ENCODE measurements at regions not wholly inside any gene's neighbourhood (a gene's known extent, or its start where the extent isn't known, plus 50 kb on each side); places are given as distances from the start of the nearest gene placed in this dataset.
A peak's percentile ranks its signal among the peaks of the same experiment; 100 is the strongest.
"Not testable (repeated sequence)": the region's sequence is repeated elsewhere in the genome, so short reads cannot be mapped to it uniquely, and the experiment has no call there.

DNA sequence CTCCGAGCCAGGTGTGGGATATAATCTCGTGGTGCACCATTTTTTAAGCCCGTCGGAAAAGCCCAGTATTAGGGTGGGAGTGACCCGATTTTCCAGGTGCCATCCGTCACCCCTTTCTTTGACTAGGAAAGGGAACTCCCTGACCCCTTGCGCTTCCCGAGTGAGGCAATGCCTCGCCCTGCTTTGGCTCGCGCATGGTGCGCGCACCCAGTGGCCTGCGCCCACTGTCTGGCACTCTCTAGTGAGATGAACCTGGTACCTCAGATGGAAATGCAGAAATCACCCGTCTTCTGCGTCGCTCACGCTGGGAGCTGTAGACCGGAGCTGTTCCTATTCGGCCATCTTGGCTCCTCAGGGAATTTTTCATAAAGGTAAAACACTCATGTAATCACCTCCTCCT is 63.9 kb downstream of the RWDD3 start:
- not testable (repeated sequence) for DNase-seq (ENCODE audit: low read depth in 2 of 2)

DNA sequence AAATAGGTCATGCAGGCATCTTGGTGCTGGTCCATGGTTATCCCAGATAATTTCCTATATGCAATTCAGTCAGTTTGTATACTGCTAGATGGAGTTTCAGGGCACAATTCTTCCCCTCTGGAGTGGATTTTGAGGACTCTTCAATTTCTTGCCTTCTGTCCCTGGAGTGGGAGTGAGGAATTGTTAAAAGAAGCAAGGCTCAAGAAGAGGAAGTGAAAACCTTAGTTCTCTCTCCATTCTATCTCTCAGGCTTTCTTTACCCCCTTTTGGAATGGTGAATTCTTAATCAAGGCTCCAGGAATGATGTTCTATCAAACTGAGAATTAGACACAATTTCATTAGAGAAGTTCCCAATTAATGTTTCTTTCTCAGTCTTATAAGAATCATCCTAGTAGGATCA is 67.1 kb downstream of the RWDD3 start:
- no peak for DNase-seq (ENCODE audit: low read depth in 2 of 2)

DNA sequence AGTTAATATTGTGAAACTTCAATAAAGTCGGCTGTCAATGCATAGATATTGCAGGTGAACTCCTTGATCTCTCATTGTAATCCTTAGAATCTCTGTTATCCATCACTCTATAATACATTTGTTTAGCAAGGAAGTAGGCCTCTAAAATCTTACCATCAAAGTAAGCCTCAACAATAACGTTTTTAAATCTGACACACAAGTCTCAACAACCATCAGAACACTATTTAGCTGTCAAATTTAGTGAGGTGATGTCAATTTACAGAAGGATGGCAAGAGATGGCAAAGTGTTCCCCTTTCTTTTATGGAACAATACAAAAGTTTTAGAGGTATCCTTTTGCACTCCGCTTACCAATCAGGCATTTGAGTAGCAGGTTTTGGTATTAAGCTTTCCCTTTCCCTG is 67.6 kb downstream of the RWDD3 start:
- no peak for DNase-seq (ENCODE audit: low read depth in 2 of 2)

DNA sequence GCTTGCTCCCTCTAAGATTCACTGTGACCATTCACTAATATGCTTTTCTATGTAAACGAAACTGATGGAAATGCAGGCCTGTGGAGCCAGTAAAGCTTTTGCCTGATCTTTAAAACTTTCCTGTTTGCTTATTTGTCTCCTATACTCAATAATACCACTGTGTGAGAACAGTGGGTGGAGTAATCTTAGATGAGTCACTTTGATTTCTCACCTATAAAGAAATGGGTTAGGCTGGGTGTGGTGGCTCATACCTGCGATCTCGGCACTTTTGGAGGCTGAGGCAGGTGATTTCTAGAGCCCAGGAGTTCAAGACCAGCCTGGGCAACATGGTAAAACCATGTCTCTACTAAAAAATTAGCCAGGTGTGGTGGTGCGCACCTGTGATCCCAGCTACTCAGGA is 70.8 kb downstream of the RWDD3 start:
- no peak for DNase-seq (ENCODE audit: low read depth in 2 of 2)

DNA sequence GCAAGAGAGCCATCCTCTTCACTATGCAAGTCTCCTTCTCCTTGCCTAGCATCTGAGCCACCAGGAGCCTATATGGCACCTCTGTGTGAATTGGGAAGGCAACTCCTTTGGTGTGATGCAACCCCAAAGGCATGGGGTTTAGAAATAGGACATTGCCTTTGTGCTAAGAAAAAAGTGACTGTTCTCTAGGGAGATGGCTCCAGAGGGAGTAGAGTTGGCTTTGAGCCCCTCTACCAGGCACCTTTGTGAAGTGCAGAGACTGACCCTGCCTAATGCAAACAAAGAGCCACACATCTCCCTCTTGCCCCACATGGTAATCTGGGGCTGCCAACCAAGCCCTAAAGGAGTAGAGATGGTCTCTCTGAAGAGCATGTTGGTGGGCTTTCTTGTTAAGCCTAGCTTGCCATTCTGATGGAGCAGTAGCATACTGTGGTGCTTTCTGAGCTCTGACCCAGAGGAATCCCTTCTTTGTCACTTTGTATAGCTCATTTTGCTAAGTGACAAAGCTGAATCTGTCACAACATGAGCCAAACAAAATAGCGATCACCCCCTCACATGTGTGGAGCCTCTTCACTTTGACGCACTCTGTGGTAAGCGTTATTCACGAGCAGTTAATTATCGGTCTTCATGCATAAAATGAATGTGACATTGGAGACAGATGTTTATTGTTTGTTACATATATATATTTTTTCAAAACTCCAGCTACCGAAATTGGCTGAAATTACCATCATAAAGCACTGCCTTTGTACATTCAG is 74.4 kb downstream of the RWDD3 start:
- DNase-seq (ENCODE audit: low read depth in 2 of 2), result no peak

DNA sequence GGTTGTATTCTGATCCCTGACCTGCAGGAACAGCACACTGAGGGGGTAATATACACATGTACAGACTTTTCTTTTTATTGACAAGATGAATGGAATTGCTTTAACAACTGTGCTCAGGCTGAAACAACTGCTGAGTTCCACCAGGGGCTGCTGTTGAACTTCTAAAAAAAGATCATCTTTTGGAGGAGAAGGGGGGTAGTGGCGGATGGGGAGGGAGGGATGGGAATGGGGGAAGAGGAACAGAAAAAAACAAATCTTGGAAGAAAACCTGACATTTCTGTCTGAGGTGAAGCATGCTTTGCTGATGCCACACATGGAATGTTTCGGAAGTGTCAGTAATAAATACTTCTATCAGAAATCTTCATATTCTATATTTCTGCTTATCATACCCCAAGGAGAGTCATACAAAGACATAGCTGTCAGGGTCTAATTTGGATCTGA is 75.0 kb downstream of the RWDD3 start:
- peak in 1 of 2 donors; percentile 25 for DNase-seq (ENCODE audit: low read depth in 2 of 2)

DNA sequence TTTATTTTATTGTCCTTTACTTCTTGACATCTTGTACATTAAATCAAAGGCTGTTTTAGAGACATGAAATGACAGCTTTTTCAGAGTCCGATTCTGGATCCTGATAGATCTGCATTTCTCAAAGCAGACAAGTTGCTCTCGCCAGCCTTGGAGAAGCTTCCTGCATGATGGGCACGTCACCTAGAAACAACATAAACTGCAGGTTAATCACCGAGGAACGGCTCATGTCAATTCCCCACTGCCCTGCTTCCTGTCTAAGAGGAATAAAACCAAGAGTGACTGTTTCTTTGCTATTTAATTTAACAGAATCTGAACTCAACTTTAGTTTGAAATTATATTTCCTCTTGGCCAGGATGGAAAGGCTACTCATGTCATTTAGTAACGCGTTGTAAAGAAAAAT is 77.0 kb downstream of the RWDD3 start:
- DNase-seq (ENCODE audit: low read depth in 2 of 2), result peak in 1 of 2 donors; percentile 4

DNA sequence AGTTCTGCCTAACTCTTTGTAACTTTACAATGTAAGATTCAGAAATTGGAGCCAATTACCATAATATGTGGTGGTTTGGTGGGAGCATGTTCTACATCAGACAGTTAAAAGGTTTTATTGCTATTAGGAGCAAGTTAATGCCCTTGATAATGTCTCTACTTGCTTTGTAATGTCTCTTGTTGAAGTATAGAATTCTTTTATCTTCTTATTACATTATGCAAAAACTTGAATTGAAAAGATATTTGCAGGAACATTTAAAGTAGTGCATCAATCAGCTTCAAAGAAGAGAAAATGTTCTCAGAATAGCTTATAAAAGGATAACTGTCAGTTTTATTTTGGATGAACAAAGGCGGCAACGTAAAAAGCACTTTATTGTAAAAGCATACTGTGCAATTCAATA is 77.8 kb downstream of the RWDD3 start:
- no peak for DNase-seq (ENCODE audit: low read depth in 2 of 2)

DNA sequence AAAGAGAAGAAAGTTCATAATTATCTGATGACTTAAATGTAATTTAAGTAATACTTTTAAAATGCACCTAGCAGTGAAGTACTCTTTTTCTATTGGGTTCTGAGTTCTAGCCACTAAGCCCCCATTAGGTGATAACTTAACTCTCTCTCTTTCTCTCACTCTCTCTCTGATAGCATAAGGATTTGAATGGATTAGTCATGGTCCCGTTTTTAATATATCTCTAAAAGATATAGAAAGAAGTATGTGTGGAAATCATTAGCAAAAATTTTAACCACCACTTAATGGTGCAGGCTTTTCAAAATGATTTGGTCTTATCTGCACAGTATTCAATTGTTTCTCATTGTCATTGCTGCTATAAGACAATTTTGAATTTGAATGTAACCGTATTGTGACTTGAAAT is 78.2 kb downstream of the RWDD3 start:
- no peak for DNase-seq (ENCODE audit: low read depth in 2 of 2)

DNA sequence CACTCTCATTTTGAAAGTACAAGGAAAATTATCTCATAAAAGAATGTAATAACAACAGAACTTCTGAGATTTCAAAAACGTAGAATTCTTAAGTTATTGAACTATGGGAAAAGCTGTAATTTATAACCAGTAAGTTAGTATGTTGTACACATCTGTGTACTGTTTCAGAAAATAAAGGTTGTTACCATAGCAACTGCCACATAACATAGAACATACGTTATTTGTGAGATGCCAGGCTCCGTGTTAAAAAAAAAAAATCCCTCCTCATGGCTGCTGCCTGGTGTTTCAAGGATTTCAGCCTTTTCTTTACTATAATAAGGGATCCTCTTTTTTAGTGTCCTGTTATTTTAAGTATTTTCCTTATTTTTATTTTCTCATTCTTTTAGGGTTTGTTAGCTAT is 79.5 kb downstream of the RWDD3 start:
- no peak for DNase-seq (ENCODE audit: low read depth in 2 of 2)

DNA sequence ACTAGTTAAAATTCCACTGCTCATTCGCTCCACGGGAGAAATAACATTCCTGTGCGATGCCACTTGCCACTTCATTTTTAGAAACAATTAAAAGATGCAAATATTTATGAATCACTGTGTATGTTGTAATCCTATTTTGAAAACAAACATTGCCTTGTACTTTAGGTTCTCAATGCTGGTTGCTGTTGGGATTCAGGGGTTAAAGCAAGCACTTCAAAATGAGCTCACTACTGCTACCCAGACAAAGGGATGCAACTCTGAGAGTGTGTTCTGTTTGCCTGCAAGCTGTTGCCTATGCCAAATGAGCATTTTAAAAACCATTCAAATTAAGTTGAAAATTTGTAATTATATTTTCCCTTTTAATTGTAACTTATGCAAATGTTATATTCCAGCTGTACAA is 87.5 kb downstream of the RWDD3 start:
- DNase-seq (ENCODE audit: low read depth in 2 of 2), result no peak

DNA sequence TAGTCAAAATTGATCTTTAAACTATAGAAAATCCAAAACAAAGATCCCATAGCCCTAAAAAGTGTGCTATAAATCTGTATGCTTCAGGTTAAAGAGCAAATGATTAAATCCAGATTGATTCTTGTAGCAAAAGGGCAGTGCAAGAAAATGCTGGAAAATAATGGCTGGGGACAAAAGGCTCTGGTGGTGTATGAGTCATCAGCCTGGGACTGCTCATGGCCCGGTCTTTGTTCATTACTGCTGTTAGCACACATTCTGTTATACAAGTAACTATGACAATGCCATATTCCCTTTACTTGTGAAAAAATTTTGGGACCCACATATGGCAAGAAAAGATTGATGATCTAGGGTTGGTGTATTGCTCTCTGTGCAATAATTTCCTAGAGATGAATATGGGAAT is 89.1 kb downstream of the RWDD3 start:
- DNase-seq (ENCODE audit: low read depth in 2 of 2), result peak in 1 of 2 donors; percentile 2

DNA sequence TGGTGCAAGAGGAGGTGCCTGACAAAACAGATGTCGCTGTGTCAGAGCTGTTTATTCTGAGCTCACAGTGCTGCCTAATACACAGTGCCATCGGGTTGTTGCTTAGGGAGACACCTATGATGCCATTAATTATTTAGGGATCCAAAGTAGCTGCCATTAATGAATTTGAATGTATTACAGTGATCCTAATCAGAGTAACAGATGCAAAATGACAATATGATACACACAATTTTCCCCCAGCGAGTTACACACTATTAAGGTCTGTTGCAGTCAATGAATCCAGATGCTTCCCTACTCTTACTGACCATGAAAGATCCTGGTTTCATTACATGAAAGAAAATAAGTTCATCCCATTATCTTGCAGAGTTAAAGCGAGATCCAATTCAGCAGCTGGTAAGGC is 91.3 kb downstream of the RWDD3 start:
- no peak for DNase-seq (ENCODE audit: low read depth in 2 of 2)

DNA sequence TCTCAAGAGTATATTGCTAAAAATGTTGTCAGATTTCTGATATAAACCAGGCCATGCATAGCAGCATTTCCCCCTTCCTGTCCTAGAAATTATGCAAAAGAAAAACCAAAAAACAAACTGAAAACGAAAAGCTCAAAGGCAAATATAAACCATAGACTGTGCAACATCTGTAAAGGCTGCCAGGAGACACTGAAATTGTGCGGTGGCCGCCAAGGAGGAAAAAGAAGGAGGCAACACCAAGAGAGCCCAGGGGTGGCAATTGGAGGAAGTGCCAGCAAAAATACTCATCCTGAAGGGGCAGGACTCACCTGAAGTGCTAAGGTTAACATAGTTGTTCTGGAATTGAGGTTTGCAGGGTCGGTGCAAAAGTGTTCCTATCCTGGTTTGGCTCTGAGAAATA is 92.0 kb downstream of the RWDD3 start:
- DNase-seq (ENCODE audit: low read depth in 2 of 2), result no peak

DNA sequence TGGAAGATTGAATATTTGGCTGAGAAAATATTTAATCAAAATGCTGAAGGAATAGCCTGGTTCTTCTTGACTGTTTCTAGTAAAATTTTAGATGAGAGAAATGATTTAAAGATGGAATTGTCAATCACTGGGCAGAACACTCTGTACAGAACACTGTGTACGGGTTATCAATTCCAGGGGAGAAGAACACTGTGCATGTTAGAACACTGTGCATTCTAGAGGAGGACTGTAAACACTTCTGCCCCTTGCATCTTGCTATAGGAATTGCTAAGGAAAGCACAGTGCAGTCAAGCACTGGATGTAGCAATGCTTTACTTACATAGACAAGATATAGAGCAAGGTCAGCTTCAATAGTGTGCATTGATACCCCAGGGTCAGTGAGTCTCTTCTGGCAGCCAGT is 98.7 kb downstream of the RWDD3 start:
- DNase-seq (ENCODE audit: low read depth in 2 of 2), result no peak

DNA sequence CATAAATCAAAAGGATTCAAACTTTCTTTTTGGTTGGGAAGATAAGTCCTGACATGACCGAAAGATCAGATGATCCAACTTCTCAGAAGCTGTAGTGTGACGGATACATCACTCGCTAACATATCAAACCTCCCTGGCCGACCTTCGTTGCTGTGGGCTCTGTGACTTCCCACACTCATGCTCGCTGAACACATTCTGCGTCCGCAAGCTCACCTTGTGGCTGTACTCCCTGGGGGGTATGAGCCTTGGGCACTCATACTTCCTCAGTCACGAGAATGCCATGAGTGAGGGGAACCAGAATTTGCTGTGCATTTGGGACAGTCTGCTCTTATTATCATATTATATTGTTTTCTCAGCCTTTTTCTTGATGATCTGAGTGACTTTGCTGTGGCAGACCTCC is 105.4 kb downstream of the RWDD3 start:
- no peak for DNase-seq (ENCODE audit: low read depth in 2 of 2)

DNA sequence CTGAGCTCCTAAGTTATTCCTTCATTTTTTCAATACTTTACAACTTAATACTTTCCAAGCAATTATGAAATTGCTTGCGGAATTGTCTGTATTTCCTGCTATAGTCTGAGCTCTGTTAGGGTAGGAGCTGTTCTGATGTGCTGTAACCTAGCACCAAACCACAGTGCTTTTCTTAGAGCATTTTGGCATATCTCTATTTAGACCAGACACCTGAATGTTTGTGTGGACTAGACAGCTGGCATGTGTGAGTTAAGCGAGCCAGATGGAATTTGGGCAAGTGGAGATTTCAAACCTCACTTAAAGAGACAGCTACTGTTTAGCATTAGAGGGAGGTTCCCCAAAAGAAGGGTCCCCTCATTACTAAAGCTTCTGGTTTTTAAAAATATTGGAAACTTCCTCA is 106.1 kb downstream of the RWDD3 start:
- DNase-seq (ENCODE audit: low read depth in 2 of 2), result no peak

DNA sequence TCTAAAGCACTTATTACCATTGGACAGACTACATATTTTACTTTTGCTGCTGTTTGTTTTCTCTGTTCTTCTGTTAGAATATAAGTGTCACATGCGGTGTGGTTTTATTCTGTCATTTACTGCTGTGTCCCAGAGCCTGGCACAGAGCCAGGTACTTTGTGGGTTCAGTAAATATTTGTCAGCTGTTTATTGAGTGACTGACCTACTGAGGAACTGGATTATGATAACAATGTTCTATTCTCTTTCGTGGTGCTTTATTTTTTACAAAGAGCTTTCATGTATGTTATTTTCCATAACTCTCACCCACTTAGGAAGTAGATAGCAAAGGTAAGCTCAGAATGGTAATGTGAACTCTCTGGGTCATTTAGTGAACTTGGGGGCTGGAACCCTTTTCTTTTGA is 118.8 kb downstream of the RWDD3 start:
- DNase-seq (ENCODE audit: low read depth in 2 of 2), result no peak

DNA sequence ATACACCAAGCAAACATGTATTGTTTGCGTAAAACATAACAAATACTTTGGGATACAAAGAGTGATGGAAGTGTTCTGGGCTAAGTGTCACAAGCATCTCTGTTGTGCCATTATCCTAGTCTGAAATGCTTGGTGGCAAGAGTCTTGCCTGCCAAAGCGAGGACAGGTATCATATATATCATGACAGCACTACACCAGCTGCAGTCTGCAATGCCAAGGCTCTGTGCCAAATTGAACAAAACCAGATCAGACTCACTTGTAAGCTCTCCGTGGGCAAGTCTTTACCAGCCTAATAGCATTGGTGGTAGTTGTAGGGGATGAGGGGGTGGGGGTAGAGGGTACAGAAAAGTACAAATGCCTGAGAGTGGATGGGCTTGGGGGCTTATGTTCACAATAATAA is 119.2 kb downstream of the RWDD3 start:
- no peak for DNase-seq (ENCODE audit: low read depth in 2 of 2)

DNA sequence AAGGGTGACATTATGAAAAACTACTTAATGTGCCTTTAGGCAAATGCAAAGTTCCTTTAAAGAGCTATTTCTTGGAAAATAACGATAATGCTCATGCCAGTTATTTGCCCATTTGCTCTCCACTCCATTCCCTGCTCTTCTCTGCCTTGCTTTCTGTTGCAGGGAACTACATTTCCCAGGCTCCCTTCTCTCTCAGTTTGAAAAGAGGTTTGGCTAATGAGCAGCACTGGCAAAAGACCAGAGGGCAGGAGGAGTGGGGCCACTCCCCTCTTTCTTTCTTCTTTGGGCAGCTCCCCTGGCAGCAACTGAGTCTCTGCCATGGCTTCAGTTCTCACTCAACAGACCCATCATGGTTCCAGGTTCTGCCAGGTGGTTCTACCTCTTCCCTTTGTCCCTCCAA is 130.5 kb downstream of the RWDD3 start:
- DNase-seq (ENCODE audit: low read depth in 2 of 2), result no peak

DNA sequence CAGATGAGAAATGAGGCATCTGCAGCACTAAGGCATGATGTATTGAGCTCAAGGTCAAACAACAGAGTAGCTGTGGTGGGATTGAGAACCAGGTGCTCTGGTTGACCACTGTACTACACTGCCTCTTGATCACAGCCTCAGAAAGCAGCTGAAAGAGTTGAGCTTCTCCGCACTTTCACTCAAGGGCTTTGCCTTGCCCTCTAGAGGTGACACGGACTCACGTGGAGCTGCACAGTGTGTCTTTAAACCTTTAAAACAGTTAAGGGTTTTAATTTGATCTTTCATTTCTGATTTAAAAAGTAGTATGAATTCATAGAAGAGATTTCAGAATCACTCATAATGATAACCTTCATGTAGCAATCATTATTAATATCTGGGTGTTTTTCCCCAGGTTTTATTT is 132.5 kb downstream of the RWDD3 start:
- DNase-seq (ENCODE audit: low read depth in 2 of 2), result no peak

DNA sequence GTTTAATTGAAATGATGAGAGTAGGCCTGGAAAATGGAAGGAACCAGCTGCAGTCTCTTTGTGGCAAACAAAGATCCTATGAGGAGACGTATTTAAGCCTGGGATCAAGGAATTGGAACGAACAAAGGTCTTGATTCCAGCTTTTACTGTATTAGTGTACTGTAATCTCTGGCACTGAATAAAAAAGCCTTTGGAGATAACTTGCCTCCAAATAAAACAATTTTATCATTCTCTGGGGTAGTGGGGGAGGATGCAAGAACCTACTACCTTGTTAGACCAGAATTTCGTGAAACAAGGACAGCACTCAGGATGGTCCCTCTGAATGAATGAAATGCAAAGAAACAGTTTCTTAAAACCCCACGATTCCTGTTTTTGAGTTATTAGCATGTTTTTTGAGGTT is 134.2 kb downstream of the RWDD3 start:
- DNase-seq (ENCODE audit: low read depth in 2 of 2), result no peak

DNA sequence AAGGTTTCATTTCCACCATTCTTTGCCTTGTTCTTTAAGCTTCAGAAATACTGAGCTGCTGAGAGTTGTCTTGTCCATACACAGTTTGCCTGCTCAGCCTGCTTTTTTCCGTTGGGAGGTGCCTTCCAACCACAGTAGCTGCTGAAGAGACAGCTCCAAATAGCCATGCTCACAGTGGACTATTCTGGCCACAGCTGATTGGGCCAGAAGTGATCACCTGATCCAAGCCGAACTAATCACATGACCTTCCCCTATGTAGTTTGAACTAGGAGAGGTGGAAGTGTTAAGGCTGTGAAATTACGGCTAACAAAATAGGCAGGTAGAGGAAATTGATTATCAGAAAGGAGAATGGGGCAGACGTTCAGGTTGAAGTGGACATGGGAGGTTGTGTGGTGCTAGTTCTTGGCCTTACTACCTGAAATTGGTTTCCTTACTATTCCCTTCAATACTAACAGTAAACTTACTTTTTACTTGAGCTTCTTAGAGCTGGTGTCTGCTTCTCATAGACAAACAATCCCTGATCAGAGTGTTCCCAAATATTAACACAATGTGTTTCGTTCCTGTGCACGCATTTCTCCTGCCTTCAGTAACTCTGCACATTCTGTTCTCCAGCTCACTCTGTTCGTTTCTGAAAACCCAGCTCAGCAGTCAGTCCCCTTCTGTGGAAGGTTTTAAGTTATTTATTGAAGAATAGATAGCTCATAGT is 136.1 kb downstream of the RWDD3 start:
- no peak for DNase-seq (ENCODE audit: low read depth in 2 of 2)
